HG02610 (cell line): ENCODE measurements at regions not wholly inside any gene's neighbourhood (a gene's known extent, or its start where the extent isn't known, plus 50 kb on each side); places are given as distances from the start of the nearest gene placed in this dataset.
"Not testable (repeated sequence)": the region's sequence is repeated elsewhere in the genome, so short reads cannot be mapped to it uniquely, and the experiment has no call there.

Experiments used
- ATAC-seq: cut with Tn5 transposase; IDR thresholded peaks from one replicate; pipeline ENCODE4 v1.9.1; 2021; ENCODE audit warnings: mild to moderate bottlenecking, moderate library complexity; ENCODE audit not compliant: unreplicated experiment

DNA sequence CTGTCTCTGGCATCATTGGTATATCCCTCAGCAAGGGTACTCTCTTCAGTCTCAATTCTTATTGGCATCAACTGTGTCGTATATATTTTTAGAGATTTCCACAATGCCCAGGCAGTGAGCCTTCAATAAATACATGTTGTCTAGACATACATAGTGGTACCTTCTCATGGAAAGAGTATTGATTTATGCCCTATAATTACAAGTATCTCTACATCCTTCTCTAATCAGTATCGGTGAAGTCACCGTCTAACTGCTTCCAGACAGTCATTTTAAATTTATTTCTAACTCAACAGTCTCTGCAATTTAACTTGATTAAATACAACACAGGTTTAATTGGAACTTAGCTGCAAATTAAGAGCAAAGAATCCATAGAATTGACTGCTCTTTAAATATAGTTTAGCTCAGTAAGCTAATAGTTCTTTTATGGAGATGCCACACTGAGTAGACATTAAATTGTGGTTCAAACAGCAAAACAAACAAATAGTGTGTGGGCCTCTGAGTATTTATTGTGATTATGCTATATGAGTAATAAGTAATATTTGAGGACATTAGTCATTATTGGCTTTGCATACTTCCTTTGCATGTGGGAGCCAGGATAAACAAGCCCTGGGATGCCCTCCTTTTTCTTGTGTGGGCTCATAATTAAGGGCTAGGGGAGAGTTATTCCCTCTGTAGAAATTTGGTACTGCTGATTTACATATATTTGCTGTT lies 126.9 kb upstream of the DUSP10 start:
- no peak for ATAC-seq

GRCh38 chr1:221867003-221867402 lies 125.1 kb upstream of the DUSP10 start:
- no peak for ATAC-seq

- ATAC-seq: no peak
Observed at GRCh38 chr1:221865808-221866207, 123.9 kb upstream of the DUSP10 start.

GRCh38 chr1:221863635-221864034 lies 121.7 kb upstream of the DUSP10 start:
- ATAC-seq: no peak

DNA sequence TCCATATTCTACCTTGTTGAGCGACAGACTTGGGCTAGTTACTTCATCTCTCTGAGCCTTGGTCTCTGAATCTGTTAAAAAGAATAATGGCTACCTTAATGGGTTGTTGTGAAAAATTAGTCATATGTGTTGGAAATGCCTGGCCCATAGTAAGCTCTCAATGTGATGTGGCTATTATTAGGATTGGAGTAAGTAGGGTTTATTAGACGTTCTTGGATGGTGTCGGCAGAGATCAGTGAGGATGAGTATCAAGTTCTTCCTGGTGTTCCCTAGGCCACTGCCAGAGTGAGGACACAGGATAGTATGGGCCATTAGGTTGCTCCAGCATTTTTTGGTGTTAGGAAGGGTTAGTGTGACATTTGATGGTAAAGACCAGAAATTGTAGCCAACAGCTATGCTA lies 121.1 kb upstream of the DUSP10 start:
- ATAC-seq: no peak

- no peak for ATAC-seq
Observed at GRCh38 chr1:221858818-221859611, 117.1 kb upstream of the DUSP10 start.

- not testable (repeated sequence) for ATAC-seq
Observed at GRCh38 chr1:221857094-221857444, 115.2 kb upstream of the DUSP10 start.

DNA sequence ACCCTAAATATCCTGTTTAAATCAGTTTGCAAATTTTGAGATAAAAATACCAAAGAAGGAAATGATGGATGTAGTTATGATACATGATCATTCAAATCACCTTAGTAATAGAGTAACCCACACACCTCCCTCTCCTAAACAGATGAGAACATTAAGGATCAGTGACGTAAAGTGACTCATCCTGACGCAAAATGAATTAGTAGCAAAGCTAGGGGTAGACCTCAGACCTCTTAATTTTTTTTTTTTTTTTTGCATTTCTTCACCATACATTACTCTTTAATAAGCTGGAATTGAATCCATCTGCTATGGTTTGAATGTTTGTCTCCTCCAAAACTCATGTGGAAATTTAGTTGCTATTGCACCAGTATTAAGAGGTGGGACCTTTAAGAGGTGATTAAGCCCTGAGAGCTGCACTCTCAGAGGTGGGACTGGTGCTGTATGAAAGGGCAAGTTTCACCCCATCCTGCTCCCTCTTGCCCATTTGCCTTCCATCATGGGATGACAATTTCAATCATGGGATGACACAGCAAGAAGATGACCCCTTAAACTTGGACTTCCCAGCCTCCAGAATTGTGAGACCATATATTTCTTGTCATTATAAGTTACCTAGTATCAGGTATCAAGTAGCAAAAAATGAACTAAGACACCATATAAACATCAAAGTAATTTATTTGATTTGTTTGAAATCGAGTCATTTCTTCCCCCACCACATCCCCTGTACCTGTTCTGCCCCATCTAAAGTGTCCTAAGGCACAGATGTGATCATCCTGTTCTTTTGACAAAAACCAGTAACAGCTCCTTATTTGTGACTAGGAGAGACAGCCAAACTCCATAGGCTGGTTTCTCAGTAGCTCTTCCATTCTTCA lies 114.6 kb upstream of the DUSP10 start:
- no peak for ATAC-seq

DNA sequence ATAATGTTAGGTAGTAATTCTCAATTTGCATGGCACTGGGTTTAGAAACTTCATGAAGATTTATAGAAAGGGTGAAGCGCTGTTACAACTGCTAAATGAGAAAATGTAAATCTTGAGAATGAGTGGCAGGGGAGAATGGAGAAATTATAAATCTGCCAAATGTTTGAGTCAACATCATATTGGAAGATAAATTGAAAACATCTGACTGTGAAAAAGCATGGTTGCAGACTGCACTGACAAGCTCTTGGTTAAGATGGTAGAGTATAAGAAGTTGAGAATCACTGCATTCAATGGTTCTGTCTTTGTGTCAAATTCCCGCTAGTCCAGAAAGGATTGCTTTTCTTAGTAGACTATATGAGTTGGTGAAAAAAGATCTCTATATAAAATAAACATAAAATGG lies 113.3 kb upstream of the DUSP10 start:
- ATAC-seq: no peak

- ATAC-seq: no peak
Observed at GRCh38 chr1:221851336-221851735, 109.4 kb upstream of the DUSP10 start.

DNA sequence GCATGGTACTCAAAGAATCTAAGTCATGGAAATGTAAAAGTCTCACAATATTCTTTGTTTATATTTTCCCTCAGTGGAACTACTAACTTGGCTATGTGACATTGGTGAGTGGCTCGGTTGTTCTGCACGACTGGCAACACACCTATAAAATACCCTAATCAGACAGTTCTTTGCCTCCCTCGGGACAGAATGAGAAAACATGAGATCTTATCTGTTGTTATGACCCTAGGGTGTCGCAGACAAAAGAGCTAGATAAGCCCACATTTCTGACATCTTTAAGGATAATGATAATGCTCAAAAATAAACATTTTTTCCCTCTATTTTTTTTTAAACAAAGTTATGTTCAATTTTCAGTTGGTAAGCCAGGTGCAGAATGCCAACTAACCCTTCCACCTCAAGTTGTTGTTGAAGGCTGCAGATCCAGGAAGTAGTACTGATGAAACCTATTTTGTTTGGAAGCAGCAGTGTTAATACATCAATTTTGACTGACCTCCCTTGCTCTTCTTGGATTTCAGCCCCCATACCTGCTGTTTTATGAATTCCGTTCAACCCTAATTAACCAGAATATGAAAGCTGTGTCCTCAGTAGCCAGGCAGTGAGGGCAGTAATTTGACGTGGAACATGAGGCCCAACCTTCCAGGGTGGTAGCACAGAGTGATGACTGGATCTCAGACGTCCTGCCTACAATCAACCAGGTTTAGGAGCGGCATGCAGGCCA lies 108.7 kb upstream of the DUSP10 start:
- no peak for ATAC-seq

DNA sequence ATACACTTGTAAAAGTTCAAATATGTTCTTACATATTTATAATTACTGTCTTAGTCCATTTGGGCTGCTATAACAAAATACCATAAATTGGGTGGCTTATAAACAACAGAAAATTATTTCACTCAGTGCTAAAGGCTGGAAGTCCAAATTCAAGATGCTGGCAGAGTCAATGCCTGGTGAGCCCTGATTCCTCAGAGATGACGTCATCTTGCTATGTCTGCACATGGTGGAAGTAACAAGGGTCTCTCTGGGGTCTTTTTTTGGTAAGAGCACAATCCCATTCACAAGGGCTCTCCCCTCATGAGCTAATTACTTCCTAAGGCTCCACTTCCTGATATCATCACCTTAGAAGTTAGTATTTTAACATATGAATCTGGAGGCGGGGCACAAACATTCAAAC lies 108.0 kb upstream of the DUSP10 start:
- ATAC-seq: no peak

DNA sequence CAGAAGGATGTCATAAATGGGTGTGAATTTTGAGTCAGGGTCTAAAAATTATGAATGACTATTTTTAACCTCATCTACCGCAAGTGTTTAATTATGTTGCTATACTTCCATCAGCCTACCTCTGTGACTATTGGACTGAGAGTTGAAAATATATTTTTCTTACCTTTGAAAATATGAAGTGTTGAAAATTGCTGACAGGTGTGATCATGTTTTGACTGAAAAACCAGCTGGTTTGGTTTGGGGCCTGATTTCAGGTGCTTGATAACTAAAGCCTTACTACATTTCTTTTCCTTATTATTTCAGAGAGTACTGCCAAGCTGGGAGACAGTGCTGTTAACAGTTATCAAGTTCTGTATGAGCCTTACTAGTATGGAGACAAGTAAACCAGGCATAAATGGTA lies 107.2 kb upstream of the DUSP10 start:
- ATAC-seq: no peak

DNA sequence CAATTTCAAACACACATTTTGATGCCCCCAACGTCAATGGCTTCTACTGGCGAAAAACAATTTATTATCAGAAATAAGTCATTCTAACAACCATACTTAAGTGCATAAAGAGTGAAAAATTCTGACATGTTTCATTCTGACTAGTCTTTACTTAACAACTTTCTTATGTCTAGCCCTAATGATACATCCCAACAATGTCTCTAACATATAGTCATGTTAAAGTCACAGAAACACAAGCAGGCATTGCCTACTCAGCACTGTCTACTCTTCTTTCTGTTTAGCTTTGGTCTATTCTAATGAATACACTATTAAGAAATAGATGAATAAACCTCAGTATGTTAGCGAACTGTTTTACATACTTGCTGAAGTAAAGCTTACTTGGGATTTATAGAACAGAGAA lies 105.8 kb upstream of the DUSP10 start:
- no peak for ATAC-seq

- ATAC-seq: no peak
Observed at GRCh38 chr1:221845650-221846371, 103.9 kb upstream of the DUSP10 start.

DNA sequence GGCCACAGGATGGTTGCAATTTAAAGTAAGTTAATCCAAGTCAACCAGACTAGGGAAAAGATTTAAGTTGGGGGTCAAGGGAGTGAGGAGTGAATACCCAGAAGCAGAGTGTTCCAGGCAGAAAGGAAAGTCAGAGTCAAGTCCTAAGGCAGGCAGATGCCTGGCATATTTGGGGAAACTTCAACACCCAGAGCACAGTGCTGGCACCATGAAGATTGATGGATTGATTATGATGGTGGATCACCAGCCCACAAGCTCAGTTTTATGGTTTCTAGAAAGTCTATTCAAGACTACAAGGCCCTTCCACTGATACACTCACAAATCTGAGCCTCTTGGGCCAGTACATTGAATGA lies 100.1 kb upstream of the DUSP10 start:
- no peak for ATAC-seq

DNA sequence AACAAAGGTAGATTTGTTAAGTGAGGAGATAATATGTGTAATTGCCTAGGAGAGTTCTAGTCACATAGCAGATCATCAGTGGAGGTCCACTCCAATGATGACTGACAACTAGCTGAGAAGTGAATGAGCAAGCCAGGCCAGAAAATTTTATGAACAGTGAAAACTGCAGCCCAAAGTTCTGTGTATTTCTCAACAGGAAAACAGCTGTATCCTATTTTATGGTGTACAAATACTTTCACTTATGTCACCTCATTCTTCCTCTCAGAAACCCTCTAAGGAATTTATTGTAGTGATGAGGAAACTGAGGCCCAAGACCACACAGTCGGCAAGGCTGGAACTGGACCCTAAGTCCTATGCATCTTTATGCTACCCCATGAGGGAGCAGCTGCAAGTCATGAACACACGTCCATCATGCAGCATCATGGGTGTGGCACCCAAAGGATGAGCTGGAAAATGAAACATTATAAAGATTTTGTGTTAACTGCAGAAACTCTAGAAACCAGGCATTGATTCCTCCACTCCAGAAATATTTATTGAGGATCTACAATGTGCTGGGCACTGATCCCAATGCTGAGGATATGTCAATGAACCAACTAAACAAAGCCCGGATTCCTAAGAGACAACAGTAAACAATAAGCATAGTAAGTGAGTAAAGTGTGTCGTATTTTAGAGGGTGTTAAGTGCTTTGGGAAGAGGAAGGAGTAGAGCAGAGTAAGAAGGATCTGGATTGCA lies 99.5 kb upstream of the DUSP10 start:
- no peak for ATAC-seq

- ATAC-seq: peak; percentile 59
Observed at GRCh38 chr1:221840511-221841243, 98.8 kb upstream of the DUSP10 start.

DNA sequence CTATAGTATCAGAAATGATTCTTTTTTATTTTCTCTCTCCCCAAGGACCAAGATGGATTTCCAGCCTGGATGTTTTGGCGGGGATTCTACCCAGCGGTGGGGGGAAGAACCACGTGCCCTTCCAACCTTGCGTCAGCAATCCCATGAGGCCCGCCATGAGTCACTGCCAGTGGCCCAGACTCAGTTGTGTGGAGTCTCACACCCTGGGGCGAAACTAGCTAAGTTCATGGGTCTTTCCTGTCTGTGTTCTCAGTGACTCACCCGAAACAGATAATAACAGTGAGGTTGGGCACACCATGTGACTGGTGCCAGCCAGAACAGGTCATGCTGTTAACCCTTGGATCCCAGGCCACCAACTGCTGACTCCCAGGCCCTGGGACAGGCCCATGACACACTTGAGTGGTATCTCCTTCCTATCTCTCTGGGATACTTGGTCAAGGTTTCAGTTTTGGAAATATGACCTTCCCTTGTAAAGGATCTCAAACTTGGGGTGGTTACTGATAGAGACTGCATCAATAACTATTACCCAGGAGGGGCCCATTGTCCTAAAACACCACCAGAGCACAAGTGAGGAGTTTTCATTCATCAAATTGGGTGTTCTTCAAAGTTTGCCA lies 98.0 kb upstream of the DUSP10 start:
- ATAC-seq: peak; percentile 85
